ENCODE measurements at regions not wholly inside any gene's neighbourhood (a gene's known extent, or its start where the extent isn't known, plus 50 kb on each side); places are given as distances from the start of the nearest gene placed in this dataset.

GRCh38 chr7:69257592-69257991 is 340.7 kb upstream of the AUTS2 start:
- no peak for DNase-seq
- no peaks in the 10 kb centered on the region for H3K4me1 ChIP-seq (ENCODE audit: control insufficient read depth, insufficient read depth, low read length, poor library complexity, severe bottlenecking)
- no peak overlapping the region for H3K4me3 ChIP-seq (ENCODE audit: insufficient read depth, low read depth, low read length, poor library complexity, severe bottlenecking)
- H3K36me3 ChIP-seq (ENCODE audit: control insufficient read depth, insufficient read depth, low read length) = no peaks in the 10 kb centered on the region
- no peak overlapping the region for H3K27ac ChIP-seq (ENCODE audit: insufficient read depth, low read length, poor library complexity, severe bottlenecking)
- H3K9me3 ChIP-seq (ENCODE audit: control insufficient read depth, low read length) = no peaks in the 10 kb centered on the region
- H3K27me3 ChIP-seq (replicated peaks; ENCODE audit: control insufficient read depth, insufficient read depth, low read length, poor library complexity, severe bottlenecking) = no peaks in the 10 kb centered on the region

- no peak for DNase-seq
- H3K4me1 ChIP-seq (ENCODE audit: control insufficient read depth, insufficient read depth, low read length, poor library complexity, severe bottlenecking) = no peaks in the 10 kb centered on the region
- H3K27me3 ChIP-seq (replicated peaks; ENCODE audit: control insufficient read depth, insufficient read depth, low read length, poor library complexity, severe bottlenecking) = no peaks in the 10 kb centered on the region
- H3K9me3 ChIP-seq (ENCODE audit: control insufficient read depth, low read length) = no peaks in the 10 kb centered on the region
- no peak overlapping the region for H3K27ac ChIP-seq (ENCODE audit: insufficient read depth, low read length, poor library complexity, severe bottlenecking)
- no peak overlapping the region for H3K4me3 ChIP-seq (ENCODE audit: insufficient read depth, low read depth, low read length, poor library complexity, severe bottlenecking)
- no peaks in the 10 kb centered on the region for H3K36me3 ChIP-seq (ENCODE audit: control insufficient read depth, insufficient read depth, low read length)
Observed at GRCh38 chr7:69259445-69259844, 338.8 kb upstream of the AUTS2 start.

GRCh38 chr7:69260023-69260422 is 338.3 kb upstream of the AUTS2 start:
- Histone ChIP-seq H3K27ac (ENCODE audit: insufficient read depth, low read length, poor library complexity, severe bottlenecking) (no peak overlapping the region), H3K4me3 (ENCODE audit: insufficient read depth, low read depth, low read length, poor library complexity, severe bottlenecking) (no peak overlapping the region), H3K36me3 (ENCODE audit: control insufficient read depth, insufficient read depth, low read length) (no peaks in the 10 kb centered on the region), H3K27me3 (replicated peaks; ENCODE audit: control insufficient read depth, insufficient read depth, low read length, poor library complexity, severe bottlenecking) (no peaks in the 10 kb centered on the region), H3K4me1 (ENCODE audit: control insufficient read depth, insufficient read depth, low read length, poor library complexity, severe bottlenecking) (no peaks in the 10 kb centered on the region), H3K9me3 (ENCODE audit: control insufficient read depth, low read length) (no peaks in the 10 kb centered on the region)
- no peak for DNase-seq

GRCh38 chr7:69263550-69263949 is 334.7 kb upstream of the AUTS2 start:
- no peaks in the 10 kb centered on the region for H3K9me3 ChIP-seq (ENCODE audit: control insufficient read depth, low read length)
- H3K4me3 ChIP-seq (ENCODE audit: insufficient read depth, low read depth, low read length, poor library complexity, severe bottlenecking) = no peak overlapping the region
- no peaks in the 10 kb centered on the region for H3K36me3 ChIP-seq (ENCODE audit: control insufficient read depth, insufficient read depth, low read length)
- no peaks in the 10 kb centered on the region for H3K4me1 ChIP-seq (ENCODE audit: control insufficient read depth, insufficient read depth, low read length, poor library complexity, severe bottlenecking)
- H3K27ac ChIP-seq (ENCODE audit: insufficient read depth, low read length, poor library complexity, severe bottlenecking) = no peak overlapping the region
- no peaks in the 10 kb centered on the region for H3K27me3 ChIP-seq (replicated peaks; ENCODE audit: control insufficient read depth, insufficient read depth, low read length, poor library complexity, severe bottlenecking)
- DNase-seq = no peak

GRCh38 chr7:69269806-69270205 is 328.5 kb upstream of the AUTS2 start:
- no peaks in the 10 kb centered on the region for H3K36me3 ChIP-seq (ENCODE audit: control insufficient read depth, insufficient read depth, low read length)
- H3K4me1 ChIP-seq (ENCODE audit: control insufficient read depth, insufficient read depth, low read length, poor library complexity, severe bottlenecking) = no peaks in the 10 kb centered on the region
- H3K4me3 ChIP-seq (ENCODE audit: insufficient read depth, low read depth, low read length, poor library complexity, severe bottlenecking) = no peak overlapping the region
- DNase-seq = no peak
- no peaks in the 10 kb centered on the region for H3K9me3 ChIP-seq (ENCODE audit: control insufficient read depth, low read length)
- H3K27me3 ChIP-seq (replicated peaks; ENCODE audit: control insufficient read depth, insufficient read depth, low read length, poor library complexity, severe bottlenecking) = no peaks in the 10 kb centered on the region
- no peak overlapping the region for H3K27ac ChIP-seq (ENCODE audit: insufficient read depth, low read length, poor library complexity, severe bottlenecking)

- H3K9me3 ChIP-seq (ENCODE audit: control insufficient read depth, low read length) = no peaks in the 10 kb centered on the region
- no peaks in the 10 kb centered on the region for H3K4me1 ChIP-seq (ENCODE audit: control insufficient read depth, insufficient read depth, low read length, poor library complexity, severe bottlenecking)
- no peak for DNase-seq
- H3K4me3 ChIP-seq (ENCODE audit: insufficient read depth, low read depth, low read length, poor library complexity, severe bottlenecking) = no peak overlapping the region
- no peaks in the 10 kb centered on the region for H3K36me3 ChIP-seq (ENCODE audit: control insufficient read depth, insufficient read depth, low read length)
- no peak overlapping the region for H3K27ac ChIP-seq (ENCODE audit: insufficient read depth, low read length, poor library complexity, severe bottlenecking)
- H3K27me3 ChIP-seq (replicated peaks; ENCODE audit: control insufficient read depth, insufficient read depth, low read length, poor library complexity, severe bottlenecking) = no peaks in the 10 kb centered on the region
Observed at GRCh38 chr7:69272101-69272500, 326.2 kb upstream of the AUTS2 start.

DNA sequence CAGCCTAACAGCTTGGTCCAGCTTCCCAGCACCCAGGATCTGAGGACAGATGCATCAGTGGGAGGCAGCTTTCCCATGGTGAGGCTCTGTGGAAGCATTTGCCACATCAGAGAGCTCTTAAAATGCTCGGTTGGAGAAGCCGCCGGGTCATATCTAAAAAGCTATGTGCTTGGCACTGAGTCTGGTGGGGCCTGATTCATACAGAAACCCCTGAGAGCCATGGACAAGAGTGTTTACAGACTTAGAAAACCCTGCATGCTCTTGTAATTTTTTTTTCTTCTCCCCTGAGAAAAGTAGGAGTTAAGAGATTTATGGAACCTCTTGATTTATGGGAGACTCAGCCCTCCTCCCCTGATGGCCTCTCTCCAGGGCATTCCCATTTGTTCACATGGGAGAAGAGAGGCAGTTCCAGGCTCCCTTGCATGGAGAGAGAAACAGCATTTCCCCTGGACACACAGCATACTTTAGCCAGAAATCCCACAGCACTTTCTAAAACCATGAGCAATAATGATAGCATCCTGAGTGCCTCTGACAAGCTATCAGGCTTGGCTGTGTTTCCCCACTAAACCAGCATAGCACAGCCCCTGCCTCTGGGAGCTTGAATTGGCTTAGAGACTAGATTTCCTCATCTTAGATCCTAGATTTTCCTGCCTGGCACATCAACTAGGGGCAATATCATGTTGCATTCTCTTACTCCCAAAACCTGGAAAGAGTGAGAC is 322.1 kb upstream of the AUTS2 start:
- no peak overlapping the region for H3K27ac ChIP-seq (ENCODE audit: insufficient read depth, low read length, poor library complexity, severe bottlenecking)
- no peaks in the 10 kb centered on the region for H3K4me1 ChIP-seq (ENCODE audit: control insufficient read depth, insufficient read depth, low read length, poor library complexity, severe bottlenecking)
- H3K4me3 ChIP-seq (ENCODE audit: insufficient read depth, low read depth, low read length, poor library complexity, severe bottlenecking) = no peak overlapping the region
- DNase-seq = no peak
- H3K9me3 ChIP-seq (ENCODE audit: control insufficient read depth, low read length) = no peaks in the 10 kb centered on the region
- no peaks in the 10 kb centered on the region for H3K36me3 ChIP-seq (ENCODE audit: control insufficient read depth, insufficient read depth, low read length)
- H3K27me3 ChIP-seq (replicated peaks; ENCODE audit: control insufficient read depth, insufficient read depth, low read length, poor library complexity, severe bottlenecking) = no peaks in the 10 kb centered on the region

DNA sequence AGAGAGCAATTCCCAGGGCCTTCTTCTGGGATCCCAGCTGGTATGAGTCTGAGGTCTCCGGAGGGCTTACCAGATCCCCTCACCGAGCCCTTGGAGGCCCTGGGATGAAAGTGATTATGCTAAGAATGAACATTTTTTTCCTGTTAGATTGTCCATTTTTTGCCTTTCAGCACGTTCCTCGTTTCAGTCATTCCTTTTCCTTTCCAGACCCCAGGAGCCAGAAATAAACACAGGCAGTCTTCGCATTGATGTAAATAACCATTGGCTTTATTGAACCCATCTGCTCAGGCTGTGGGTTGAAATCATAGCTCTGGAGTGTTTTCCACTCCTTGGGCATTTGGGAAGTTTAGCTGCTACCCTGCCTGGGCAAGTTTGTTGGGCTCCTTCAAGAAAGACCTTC is 320.9 kb upstream of the AUTS2 start:
- no peak overlapping the region for H3K4me3 ChIP-seq (ENCODE audit: insufficient read depth, low read depth, low read length, poor library complexity, severe bottlenecking)
- H3K36me3 ChIP-seq (ENCODE audit: control insufficient read depth, insufficient read depth, low read length) = no peaks in the 10 kb centered on the region
- H3K4me1 ChIP-seq (ENCODE audit: control insufficient read depth, insufficient read depth, low read length, poor library complexity, severe bottlenecking) = no peaks in the 10 kb centered on the region
- H3K9me3 ChIP-seq (ENCODE audit: control insufficient read depth, low read length) = no peaks in the 10 kb centered on the region
- no peak for DNase-seq
- H3K27me3 ChIP-seq (replicated peaks; ENCODE audit: control insufficient read depth, insufficient read depth, low read length, poor library complexity, severe bottlenecking) = no peaks in the 10 kb centered on the region
- H3K27ac ChIP-seq (ENCODE audit: insufficient read depth, low read length, poor library complexity, severe bottlenecking) = no peak overlapping the region

GRCh38 chr7:69282946-69283345 is 315.3 kb upstream of the AUTS2 start:
- Histone ChIP-seq H3K36me3 (ENCODE audit: control insufficient read depth, insufficient read depth, low read length) (no peaks in the 10 kb centered on the region), H3K27me3 (replicated peaks; ENCODE audit: control insufficient read depth, insufficient read depth, low read length, poor library complexity, severe bottlenecking) (no peaks in the 10 kb centered on the region), H3K4me1 (ENCODE audit: control insufficient read depth, insufficient read depth, low read length, poor library complexity, severe bottlenecking) (no peaks in the 10 kb centered on the region)

DNA sequence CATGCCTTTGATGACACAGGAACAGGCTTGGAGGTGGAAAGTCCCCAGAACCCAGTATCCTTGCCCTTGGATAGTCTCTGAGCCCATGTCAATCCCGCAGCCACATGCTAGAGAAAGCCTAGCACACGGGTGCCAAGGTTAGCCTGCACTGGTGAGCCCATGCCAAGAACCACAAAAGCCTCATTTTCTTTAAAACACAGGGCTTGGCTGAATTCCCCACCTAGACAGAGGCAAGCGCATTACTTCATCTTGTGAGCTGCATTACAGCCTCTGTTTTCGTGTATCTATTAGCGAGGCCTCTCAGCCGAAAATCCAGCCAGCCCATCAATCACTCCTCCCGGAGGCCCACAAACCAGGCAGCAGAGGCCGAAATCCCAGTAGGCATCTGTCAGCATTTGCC is 314.9 kb upstream of the AUTS2 start:
- no peak overlapping the region for H3K4me3 ChIP-seq (ENCODE audit: insufficient read depth, low read depth, low read length, poor library complexity, severe bottlenecking)
- no peak overlapping the region for H3K27ac ChIP-seq (ENCODE audit: insufficient read depth, low read length, poor library complexity, severe bottlenecking)
- no peaks in the 10 kb centered on the region for H3K4me1 ChIP-seq (ENCODE audit: control insufficient read depth, insufficient read depth, low read length, poor library complexity, severe bottlenecking)
- H3K9me3 ChIP-seq (ENCODE audit: control insufficient read depth, low read length) = no peaks in the 10 kb centered on the region
- H3K27me3 ChIP-seq (replicated peaks; ENCODE audit: control insufficient read depth, insufficient read depth, low read length, poor library complexity, severe bottlenecking) = no peaks in the 10 kb centered on the region
- no peaks in the 10 kb centered on the region for H3K36me3 ChIP-seq (ENCODE audit: control insufficient read depth, insufficient read depth, low read length)
- DNase-seq = no peak

More at GRCh38 chr7:69282946-69283345, 315.3 kb upstream of the AUTS2 start:
- Histone ChIP-seq H3K4me3 (ENCODE audit: insufficient read depth, low read depth, low read length, poor library complexity, severe bottlenecking) (no peak overlapping the region), H3K27ac (ENCODE audit: insufficient read depth, low read length, poor library complexity, severe bottlenecking) (no peak overlapping the region), H3K9me3 (ENCODE audit: control insufficient read depth, low read length) (no peaks in the 10 kb centered on the region)
- DNase-seq = no peak
